ACC112 (cell line): ENCODE measurements at regions not wholly inside any gene's neighbourhood (a gene's known extent, or its start where the extent isn't known, plus 50 kb on each side); places are given as distances from the start of the nearest gene placed in this dataset.

Experiments used
- H2AFZ ChIP-seq: fragments of 200-600 bp; sonication (generic); one replicate; pipeline ENCODE4 v1.6.0; 2017; ENCODE audit warnings: antibody characterized with exemption, low read length; ENCODE audit not compliant: unreplicated experiment
- H3K27ac ChIP-seq: fragments of 200-600 bp; sonication (generic); 2 replicates; pipeline ENCODE4 v1.5.1; 2014; ENCODE audit warnings: low read depth, mild to moderate bottlenecking, antibody characterized with exemption, low read length, moderate library complexity
- H3K27me3 ChIP-seq: fragments of 200-600 bp; sonication (generic); 2 replicates; pipeline ENCODE4 v1.6.1; 2014; ENCODE audit warnings: mild to moderate bottlenecking, antibody characterized with exemption, low read length, moderate library complexity, mixed read lengths; ENCODE audit not compliant: insufficient read depth
- H3K36me3 ChIP-seq: fragments of 200-600 bp; sonication (generic); 2 replicates; pipeline ENCODE4 v1.6.1; 2016; ENCODE audit warnings: mild to moderate bottlenecking, antibody characterized with exemption, low read length, moderate library complexity, mixed read lengths; ENCODE audit not compliant: insufficient read depth
- H3K4me1 ChIP-seq: fragments of 200-600 bp; sonication (generic); one replicate; pipeline ENCODE4 v1.6.1; 2016; ENCODE audit warnings: low read length, mixed read lengths; ENCODE audit not compliant: insufficient read depth, unreplicated experiment, control insufficient read depth
- H3K4me3 ChIP-seq: fragments of 200-600 bp; sonication (generic); 2 replicates; pipeline ENCODE4 v1.5.1; 2014; ENCODE audit warnings: mild to moderate bottlenecking, low read depth, low read length
- H3K79me2 ChIP-seq: fragments of 200-600 bp; sonication (generic); one replicate; pipeline ENCODE4 v1.6.0; 2016; ENCODE audit warnings: low read length; ENCODE audit not compliant: control insufficient read depth, unreplicated experiment, insufficient read depth

DNA sequence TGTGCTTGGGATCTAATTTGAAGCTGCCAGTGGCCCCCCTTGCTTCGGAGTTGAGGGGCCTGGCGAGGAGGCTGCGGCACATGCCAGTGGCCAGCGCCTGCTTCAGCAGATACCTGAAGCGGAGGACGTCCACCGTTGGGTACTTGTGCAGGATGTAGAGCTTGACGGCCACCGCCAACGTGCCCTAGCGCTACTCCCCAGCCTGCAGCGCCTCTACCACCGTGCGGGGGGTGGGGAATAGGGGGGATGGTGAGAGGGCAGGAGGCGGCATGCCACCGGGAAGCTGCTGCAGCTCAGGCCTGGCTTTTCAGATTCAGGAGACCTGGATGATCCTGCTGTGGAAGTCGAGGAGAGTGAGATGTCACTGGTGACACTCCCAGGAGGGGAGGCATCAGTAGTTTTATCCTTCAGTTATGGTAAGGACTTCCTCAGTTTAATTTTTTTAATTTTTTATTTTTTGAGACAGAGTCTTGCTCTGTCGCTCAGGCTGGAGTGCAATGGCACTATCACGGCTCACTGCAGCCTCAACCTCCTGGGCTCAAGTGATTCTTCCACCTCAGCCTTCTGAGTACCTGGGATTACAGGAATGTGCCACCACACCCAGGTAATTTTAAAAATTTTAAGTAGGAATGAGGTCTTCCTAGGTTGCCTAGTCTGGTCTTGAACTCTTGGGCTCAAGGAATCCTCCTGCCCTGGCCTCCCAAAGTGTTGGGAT is 150.6 kb upstream of the FRMD4B start:
- H3K36me3 ChIP-seq: no peaks in the 10 kb centered on the region
- H3K4me1 ChIP-seq: no peaks in the 10 kb centered on the region
- no peak overlapping the region for H3K27ac ChIP-seq
- no peak overlapping the region for H2AFZ ChIP-seq
- peaks cover 78% of the 10 kb centered on the region for H3K27me3 ChIP-seq
- H3K4me3 ChIP-seq: no peak overlapping the region
- no peaks in the 10 kb centered on the region for H3K79me2 ChIP-seq

DNA sequence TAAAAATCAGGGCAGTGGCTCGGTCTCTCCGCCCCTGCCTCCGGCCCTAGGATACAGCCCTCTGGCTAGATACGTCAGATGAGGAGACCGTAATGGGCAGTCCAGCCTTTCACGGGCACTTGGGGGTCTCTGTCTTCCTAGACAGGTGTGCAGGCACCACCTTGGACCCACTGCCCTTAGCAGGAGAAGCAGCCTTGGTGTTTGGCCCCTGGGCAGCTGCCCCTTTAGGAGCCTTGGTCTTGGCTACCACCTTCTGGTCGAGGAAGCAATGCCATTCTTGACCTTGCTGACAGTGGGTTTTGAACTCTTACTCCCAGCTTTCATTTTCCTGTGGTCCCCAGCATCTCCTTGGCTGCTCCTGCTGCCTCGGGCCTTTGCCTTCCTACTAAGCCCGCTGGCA is 149.7 kb upstream of the FRMD4B start:
- Histone ChIP-seq H3K4me3 (no peak overlapping the region), H3K36me3 (no peaks in the 10 kb centered on the region), H3K27me3 (peaks cover 78% of the 10 kb centered on the region), H3K79me2 (no peaks in the 10 kb centered on the region), H3K27ac (no peak overlapping the region), H3K4me1 (no peaks in the 10 kb centered on the region), H2AFZ (no peak overlapping the region)

DNA sequence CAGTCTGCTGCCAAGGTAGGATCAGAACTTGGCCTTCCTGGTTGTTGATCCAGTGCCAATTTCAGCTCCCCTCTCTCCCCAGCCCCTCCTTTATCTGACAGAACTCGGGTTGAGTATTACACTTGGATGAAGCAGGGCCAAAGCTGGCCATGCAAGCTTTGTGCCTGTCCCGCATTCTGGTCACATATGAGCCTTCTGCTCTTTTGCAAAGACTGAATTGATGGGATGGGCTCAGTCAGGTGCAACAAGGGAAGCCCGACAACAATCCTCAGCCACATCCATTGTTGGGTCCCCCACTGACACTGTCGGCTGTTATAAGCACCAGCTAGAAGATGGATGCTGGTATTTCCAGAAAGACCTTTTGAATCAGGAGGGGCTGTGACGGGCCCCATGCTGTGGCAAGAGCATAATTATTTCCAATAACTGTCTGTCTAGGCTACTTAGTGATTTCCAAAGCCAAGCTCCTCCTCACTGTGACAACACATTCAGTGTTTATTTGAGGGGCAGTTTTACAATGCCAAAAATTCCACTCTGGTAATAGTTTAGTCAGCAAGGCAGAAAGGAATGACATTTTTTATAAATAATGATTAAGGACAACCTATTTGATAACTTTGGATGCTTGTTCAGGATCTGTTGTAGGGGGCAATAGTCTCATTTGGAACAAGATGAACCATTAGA is 146.8 kb upstream of the FRMD4B start:
- Histone ChIP-seq H3K4me1 (no peaks in the 10 kb centered on the region), H3K36me3 (no peaks in the 10 kb centered on the region), H3K4me3 (no peak overlapping the region), H3K79me2 (no peaks in the 10 kb centered on the region), H3K27ac (no peak overlapping the region), H2AFZ (no peak overlapping the region), H3K27me3 (peaks cover 69% of the 10 kb centered on the region)

DNA sequence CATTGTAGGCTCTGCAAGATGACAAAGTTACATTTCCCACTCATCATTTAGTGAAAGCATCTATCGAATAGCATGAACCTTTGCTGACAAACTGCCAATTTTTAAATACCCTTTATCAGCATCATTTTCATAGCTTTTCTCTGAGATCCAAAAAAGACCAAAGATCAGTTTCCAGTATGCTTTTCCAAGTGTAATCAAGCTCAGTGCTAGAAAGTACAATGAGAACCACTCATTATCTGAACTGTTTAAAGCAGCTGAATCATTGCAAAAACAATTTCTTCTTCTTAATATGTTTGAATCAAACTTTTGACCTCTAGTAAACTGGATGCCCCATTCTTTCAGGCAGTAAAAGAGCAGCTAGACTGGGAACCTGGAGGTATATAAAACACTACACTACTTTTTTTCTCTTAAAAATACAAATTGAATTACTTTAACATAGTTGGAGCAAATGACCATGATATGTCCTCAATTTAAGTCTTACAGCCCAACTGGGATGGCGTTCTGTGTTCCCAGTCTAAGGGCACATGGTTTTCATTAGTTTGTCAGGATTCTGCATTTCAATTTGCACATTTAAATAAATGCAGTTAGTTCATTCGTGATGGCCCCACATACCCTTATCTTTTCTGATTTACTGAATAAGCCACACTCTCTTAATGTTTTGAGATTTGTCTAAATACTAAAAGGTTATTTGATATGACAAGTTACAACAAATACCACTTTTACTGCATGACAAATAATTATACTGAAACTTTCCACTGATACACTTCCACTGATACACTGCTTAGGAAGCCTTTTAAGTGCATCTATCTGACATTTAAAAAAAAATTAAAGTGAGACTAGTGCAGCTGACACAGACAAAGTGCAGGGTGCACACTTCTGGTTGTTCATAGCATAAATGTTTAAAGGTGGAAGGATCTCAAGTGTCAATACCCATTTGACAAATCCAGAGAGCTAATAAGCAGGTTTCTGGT is 146.0 kb upstream of the FRMD4B start:
- peaks cover 68% of the 10 kb centered on the region for H3K27me3 ChIP-seq
- no peaks in the 10 kb centered on the region for H3K4me1 ChIP-seq
- H3K36me3 ChIP-seq: no peaks in the 10 kb centered on the region
- H3K27ac ChIP-seq: no peak overlapping the region
- H3K79me2 ChIP-seq: no peaks in the 10 kb centered on the region
- H3K4me3 ChIP-seq: no peak overlapping the region
- no peak overlapping the region for H2AFZ ChIP-seq

DNA sequence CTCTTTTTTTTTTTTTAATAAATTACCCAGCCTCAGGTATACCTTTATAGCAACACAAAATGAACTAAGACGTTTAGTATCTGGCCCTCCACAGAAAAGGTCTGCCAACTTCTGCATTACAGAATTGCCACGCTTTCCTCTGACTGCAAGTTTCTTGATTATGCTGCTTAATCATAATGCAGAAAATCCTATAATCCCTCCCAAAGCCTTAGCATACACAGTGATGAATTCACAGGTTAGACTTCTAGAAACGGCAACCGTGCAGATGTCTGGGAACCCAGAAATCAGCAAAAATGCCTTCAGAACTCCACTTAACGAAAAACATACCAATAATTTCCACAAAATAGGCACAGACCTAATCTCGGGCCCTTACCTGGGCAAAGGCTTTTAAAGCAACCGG is 144.7 kb upstream of the FRMD4B start:
- Histone ChIP-seq H3K36me3 (no peaks in the 10 kb centered on the region), H3K27me3 (peaks cover 78% of the 10 kb centered on the region), H3K27ac (no peak overlapping the region), H3K4me1 (no peaks in the 10 kb centered on the region), H2AFZ (no peak overlapping the region), H3K79me2 (no peaks in the 10 kb centered on the region), H3K4me3 (no peak overlapping the region)

DNA sequence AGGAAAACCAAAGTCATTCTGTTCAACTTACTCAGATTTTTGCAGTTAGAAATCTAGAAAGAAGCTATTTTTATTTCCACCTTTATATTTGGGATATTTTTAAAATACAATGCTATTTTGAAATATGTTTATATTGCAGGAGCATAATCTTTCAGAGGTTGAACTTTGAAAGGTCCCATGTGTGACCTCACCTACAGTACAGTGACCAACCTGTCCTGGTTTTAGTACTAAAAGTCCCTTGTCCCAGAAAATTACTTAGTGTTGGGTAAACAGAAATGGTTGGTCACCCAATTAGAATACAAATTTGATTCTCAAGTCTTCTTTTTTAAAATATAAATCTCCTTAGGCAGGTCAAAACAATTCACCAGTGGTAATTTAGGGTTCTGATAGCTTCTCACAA is 141.6 kb upstream of the FRMD4B start:
- H3K27me3 ChIP-seq: peaks cover 57% of the 10 kb centered on the region

DNA sequence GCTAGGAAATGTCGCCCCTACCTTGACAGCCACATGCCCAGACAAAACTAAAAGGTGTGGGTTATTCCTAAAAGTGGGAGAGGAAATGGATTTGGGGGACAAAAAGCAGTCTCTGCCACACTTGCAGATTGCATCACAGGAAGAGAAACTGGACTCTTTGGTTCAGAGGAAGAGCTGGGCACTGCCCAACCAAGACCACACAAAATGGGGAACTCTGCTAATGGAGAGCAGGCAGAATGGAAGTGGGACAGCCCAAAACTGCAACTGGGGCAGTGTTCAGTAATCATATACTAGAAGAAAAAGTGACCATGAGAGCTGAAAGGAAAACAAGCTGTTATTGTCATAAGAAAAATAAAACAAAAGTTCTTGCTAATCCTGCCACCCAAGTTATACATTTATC is 138.9 kb upstream of the FRMD4B start:
- H3K4me1 ChIP-seq: no peaks in the 10 kb centered on the region
- H2AFZ ChIP-seq: no peak overlapping the region
- H3K79me2 ChIP-seq: no peaks in the 10 kb centered on the region
- peaks cover 33% of the 10 kb centered on the region for H3K27me3 ChIP-seq
- H3K36me3 ChIP-seq: no peaks in the 10 kb centered on the region
- no peak overlapping the region for H3K27ac ChIP-seq
- no peak overlapping the region for H3K4me3 ChIP-seq

More for the DNA sequence above, 141.6 kb upstream of the FRMD4B start:
- Histone ChIP-seq H3K27ac (no peak overlapping the region), H3K36me3 (no peaks in the 10 kb centered on the region), H3K4me1 (no peaks in the 10 kb centered on the region), H2AFZ (no peak overlapping the region), H3K79me2 (no peaks in the 10 kb centered on the region), H3K4me3 (no peak overlapping the region)

DNA sequence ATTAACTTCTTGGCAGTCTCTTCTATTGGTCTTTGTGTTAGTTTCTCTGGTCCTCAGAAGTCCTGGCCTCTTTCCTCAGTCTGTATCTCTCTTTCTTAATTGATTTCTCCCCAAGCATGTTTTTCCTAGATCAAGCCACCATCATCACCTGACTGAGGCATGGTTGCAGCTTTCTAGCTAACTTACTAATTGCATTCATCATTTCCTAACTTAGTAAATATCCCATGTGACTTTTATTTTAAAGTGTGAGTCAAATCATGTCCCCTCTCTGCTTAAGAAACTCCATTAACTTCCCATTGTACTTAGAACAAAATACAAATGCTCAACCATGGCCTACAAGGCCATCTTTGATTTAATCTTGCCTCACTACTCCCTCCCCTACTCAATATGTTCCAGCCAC is 135.4 kb upstream of the FRMD4B start:
- Histone ChIP-seq H3K4me1 (no peaks in the 10 kb centered on the region), H3K4me3 (no peak overlapping the region), H3K27ac (no peak overlapping the region), H3K27me3 (peaks cover 31% of the 10 kb centered on the region; the same call in 1 of the 2 replicates), H3K36me3 (no peaks in the 10 kb centered on the region), H2AFZ (no peak overlapping the region), H3K79me2 (no peaks in the 10 kb centered on the region)

DNA sequence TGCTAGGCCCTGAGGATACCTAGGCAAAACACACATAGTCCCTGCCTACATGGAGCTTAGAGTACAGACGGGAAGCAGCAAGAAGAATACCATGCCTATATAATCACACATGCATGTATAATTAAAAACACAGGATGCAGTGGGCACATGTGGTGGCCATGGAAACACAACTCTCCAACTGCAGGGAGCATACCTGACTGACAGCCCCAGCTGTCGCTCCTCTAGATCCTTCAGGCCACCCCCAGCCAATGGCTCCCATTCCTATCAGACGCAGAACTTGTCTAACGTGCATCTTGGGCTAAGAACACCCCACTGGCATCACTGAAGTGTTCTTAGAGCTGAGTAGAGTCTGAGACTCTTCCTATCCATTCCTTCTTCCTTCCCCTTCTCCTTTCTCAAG is 125.5 kb upstream of the FRMD4B start:
- Histone ChIP-seq H2AFZ (no peak overlapping the region), H3K27me3 (peaks cover 43% of the 10 kb centered on the region), H3K79me2 (no peaks in the 10 kb centered on the region), H3K4me1 (no peaks in the 10 kb centered on the region), H3K27ac (no peak overlapping the region), H3K4me3 (no peak overlapping the region), H3K36me3 (no peaks in the 10 kb centered on the region)

DNA sequence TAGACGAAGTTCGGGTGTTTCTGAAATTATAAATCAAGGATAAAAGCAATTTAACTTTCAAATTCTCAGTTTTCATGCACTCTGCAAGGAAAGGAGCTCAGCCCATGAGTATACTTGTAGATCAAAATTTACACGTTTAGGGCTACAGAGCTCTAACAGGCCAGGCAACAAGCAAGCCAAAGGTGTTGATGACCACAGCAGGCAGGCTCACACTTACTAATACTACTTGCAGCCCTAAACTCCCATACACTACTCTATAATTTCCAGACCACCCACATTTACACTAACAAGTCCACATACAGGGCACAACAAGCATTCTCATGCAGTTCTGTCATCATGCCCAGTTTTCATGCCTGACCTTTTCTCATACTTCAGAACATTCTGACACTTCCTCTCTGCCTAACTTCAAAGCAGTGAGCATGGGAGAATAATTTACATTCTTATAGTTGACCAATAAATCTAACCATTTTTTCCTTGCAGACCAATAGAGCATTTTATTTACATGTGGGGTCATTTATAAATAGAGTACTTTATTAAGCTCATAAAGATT is 124.7 kb upstream of the FRMD4B start:
- no peak overlapping the region for H2AFZ ChIP-seq
- no peaks in the 10 kb centered on the region for H3K79me2 ChIP-seq
- H3K4me3 ChIP-seq: no peak overlapping the region
- H3K36me3 ChIP-seq: no peaks in the 10 kb centered on the region
- no peaks in the 10 kb centered on the region for H3K4me1 ChIP-seq
- H3K27me3 ChIP-seq: peaks cover 43% of the 10 kb centered on the region
- H3K27ac ChIP-seq: no peak overlapping the region
